GM13977 (cell line): ENCODE measurements at regions not wholly inside any gene's neighbourhood (a gene's known extent, or its start where the extent isn't known, plus 50 kb on each side); places are given as distances from the start of the nearest gene placed in this dataset.

ENCODE experiments used
- DNase-seq: peaks from one replicate; pipeline ENCODE4 v3.0.0; 2012; ENCODE audit warnings: low spot score
- CTCF ChIP-seq: IDR thresholded peaks from 2 replicates; pipeline ENCODE4 v1.5.1; 2012; ENCODE audit warnings: mild to moderate bottlenecking, control low read depth; ENCODE audit not compliant: insufficient read depth; ENCODE audit errors: extremely low read depth, missing control alignments
- in situ Hi-C: fragments of 300-500 bp; cut with MboI; formaldehyde crosslinking; loops from one replicate; pipeline ENCODE4 v1.12.0; 2022; ENCODE audit warnings: low sequenced_read_pairs, low pct_unique_long_range_greater_than_20kb, mixed read lengths, inconsistent platforms; ENCODE audit not compliant: unreplicated experiment

GRCh38 chr2:217283460-217283859 is 423.6 kb upstream of the TNP1 start:
- no peak for DNase-seq
- no peak for TF ChIP-seq CTCF
- in situ Hi-C loops, result no loop called here

- in situ Hi-C loops, result no loop called here
- DNase-seq, result no peak
- TF ChIP-seq CTCF, result no peak
Observed at GRCh38 chr2:217282531-217282930, 422.7 kb upstream of the TNP1 start.

GRCh38 chr2:217279556-217279955 is 419.7 kb upstream of the TNP1 start:
- in situ Hi-C loops, result no loop called here
- no peak for TF ChIP-seq CTCF
- no peak for DNase-seq

GRCh38 chr2:217279140-217279539 is 419.3 kb upstream of the TNP1 start:
- no peak for DNase-seq
- no peak for TF ChIP-seq CTCF
- in situ Hi-C loops, result no loop called here

- no peak for DNase-seq
- in situ Hi-C loops, result no loop called here
- no peak for TF ChIP-seq CTCF
Observed at GRCh38 chr2:217277646-217278398, 418.0 kb upstream of the TNP1 start.

GRCh38 chr2:217276433-217276832 is 416.6 kb upstream of the TNP1 start:
- in situ Hi-C loops, result no loop called here
- no peak for DNase-seq
- TF ChIP-seq CTCF, result no peak
